Peyer's patch (tissue), 4 donors: ENCODE measurements at regions not wholly inside any gene's neighbourhood (a gene's known extent, or its start where the extent isn't known, plus 50 kb on each side); places are given as distances from the start of the nearest gene placed in this dataset.

Source experiments
- CTCF ChIP-seq, 6 experiments: fragments of 450-650 bp in 4 of 6; fragments of 200-600 bp in 2 of 6; sonication (generic) in 1 of 6; IDR thresholded peaks; one replicate each; pipeline ENCODE4 v1.5.1; 2017 to 2019; ENCODE audit warnings: antibody characterized with exemption in 6 of 6, mild to moderate bottlenecking in 3 of 6, moderate library complexity in 1 of 6
- POLR2A ChIP-seq, 2 donors: fragments of 450-650 bp; IDR thresholded peaks; one replicate each; pipeline ENCODE4 v1.5.1; 2017; ENCODE audit warnings: antibody characterized with exemption in 2 of 2, mild to moderate bottlenecking in 2 of 2, moderate library complexity in 2 of 2

- TF ChIP-seq CTCF (IDR thresholded peaks at IDR 0.05) (no peak), POLR2A (IDR thresholded peaks at IDR 0.05) (no peak)
Observed at GRCh38 chr13:85659493-85659892, 139.7 kb downstream of the SLITRK6 start.
